ENCODE measurements at regions not wholly inside any gene's neighbourhood (a gene's known extent, or its start where the extent isn't known, plus 50 kb on each side); places are given as distances from the start of the nearest gene placed in this dataset.

DNA sequence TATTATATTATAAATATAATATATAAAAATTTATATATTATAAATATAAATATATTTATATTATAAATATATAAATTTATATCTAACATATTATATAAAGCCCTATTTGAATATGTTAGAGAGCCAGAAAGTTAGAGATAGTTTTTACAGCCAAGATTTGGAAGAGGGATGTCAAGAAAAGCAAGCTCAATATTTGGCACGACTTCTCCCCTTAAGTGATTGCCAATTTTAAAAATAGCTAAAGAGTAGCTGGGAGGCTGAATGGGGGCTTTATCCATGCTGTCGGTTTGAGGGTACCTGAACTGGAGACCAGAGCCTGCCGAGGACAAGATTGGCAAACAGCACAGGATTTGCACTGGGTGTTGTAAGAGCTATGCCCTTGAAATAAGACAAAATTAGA lies 180.9 kb upstream of the GYPC start:
- no peaks in the 10 kb centered on the region for H3K27me3 ChIP-seq (replicated peaks in 1 of 2; ENCODE audit: control insufficient read depth in 2 of 2, insufficient read depth in 2 of 2, low read length in 1 of 2)
- H3K36me3 ChIP-seq (ENCODE audit: control insufficient read depth in 2 of 2, insufficient read depth in 2 of 2, low read length in 1 of 2), result no peaks in the 10 kb centered on the region
- H3K9ac ChIP-seq (ENCODE audit: control insufficient read depth, insufficient read depth, low read length), result no peak overlapping the region
- 32% methylated on average over 3 of the region's 3 CpGs for WGBS (ENCODE audit: insufficient coverage, insufficient replicate concordance, low lambda C conversion rate, missing lambda C conversion rate)
- ChIA-PET POLR2A (no interaction called here), SMC1A (ENCODE audit: uncharacterized antibody, unreplicated experiment) (no interaction called here), RAD21 (ENCODE audit: unreplicated experiment) (no interaction called here), CTCF (interaction anchor here (1.8 kb wide), 1 partner anchor 9 kb away, joined by 4 read pairs; no protein-coding TSS in a partner anchor)
- in situ Hi-C loops (cut with MboI), result no loop called here
- no peak overlapping the region for H3K4me2 ChIP-seq (ENCODE audit: control insufficient read depth, insufficient read depth)
- DNase-seq (ENCODE audit: low read depth, low spot score) (no peak), ATAC-seq (no peak), FAIRE-seq (no peak)
- intact Hi-C loops (cut with micrococcal nuclease; ENCODE audit: unreplicated experiment), result no loop called here
- no peak overlapping the region for H3K4me3 ChIP-seq
- no peak overlapping the region for H2AFZ ChIP-seq (ENCODE audit: control insufficient read depth, low read depth, low read length)
- no TSS peak for BruUV-seq (replicated peaks)
- no peak overlapping the region for H3K27ac ChIP-seq (ENCODE audit: control insufficient read depth, insufficient read depth)
- H3K9me3 ChIP-seq (replicated peaks; ENCODE audit: control insufficient read depth, insufficient read depth, low read length), result no peaks in the 10 kb centered on the region; the same call in 2 of the 3 replicates
- no peaks in the 10 kb centered on the region for H3K4me1 ChIP-seq (ENCODE audit: control insufficient read depth, insufficient read depth, low read length)
- H4K20me1 ChIP-seq (ENCODE audit: control insufficient read depth, insufficient read depth), result no peaks in the 10 kb centered on the region
- no peaks in the 10 kb centered on the region for H3K79me2 ChIP-seq (ENCODE audit: control insufficient read depth, insufficient read depth, low read length)
- TF ChIP-seq RAD51 (IDR thresholded peaks at IDR 0.05) (no peak), ZNF207 (IDR thresholded peaks at IDR 0.05; ENCODE audit: borderline replicate concordance) (no peak), BCL11A (IDR thresholded peaks at IDR 0.05; ENCODE audit: low read depth, low read length) (no peak), TCF12 (IDR thresholded peaks at IDR 0.05; ENCODE audit: low read depth, low read length) (no peak), IKZF2 (IDR thresholded peaks at IDR 0.05) (no peak), SMAD5 (IDR thresholded peaks at IDR 0.05; ENCODE audit: low read depth) (no peak), CHD2 (IDR thresholded peaks at IDR 0.05; ENCODE audit: borderline replicate concordance, low read depth, low read length) (no peak), ASH2L (IDR thresholded peaks at IDR 0.05; ENCODE audit: borderline replicate concordance, low read depth) (no peak), YY1 (IDR thresholded peaks at IDR 0.05; ENCODE audit: low read depth, low read length) (no peak), KDM1A (IDR thresholded peaks at IDR 0.05; ENCODE audit: borderline replicate concordance) (no peak), POLR2AphosphoS5 (IDR thresholded peaks at IDR 0.05; ENCODE audit: low read length) (no peak), BHLHE40 (IDR thresholded peaks at IDR 0.05; ENCODE audit: borderline replicate concordance in 1 of 2, low read depth in 2 of 2, low read length in 1 of 2) (no peak), ZSCAN29 (IDR thresholded peaks at IDR 0.05) (no peak)
- TF ChIP-seq, protein P1, sequence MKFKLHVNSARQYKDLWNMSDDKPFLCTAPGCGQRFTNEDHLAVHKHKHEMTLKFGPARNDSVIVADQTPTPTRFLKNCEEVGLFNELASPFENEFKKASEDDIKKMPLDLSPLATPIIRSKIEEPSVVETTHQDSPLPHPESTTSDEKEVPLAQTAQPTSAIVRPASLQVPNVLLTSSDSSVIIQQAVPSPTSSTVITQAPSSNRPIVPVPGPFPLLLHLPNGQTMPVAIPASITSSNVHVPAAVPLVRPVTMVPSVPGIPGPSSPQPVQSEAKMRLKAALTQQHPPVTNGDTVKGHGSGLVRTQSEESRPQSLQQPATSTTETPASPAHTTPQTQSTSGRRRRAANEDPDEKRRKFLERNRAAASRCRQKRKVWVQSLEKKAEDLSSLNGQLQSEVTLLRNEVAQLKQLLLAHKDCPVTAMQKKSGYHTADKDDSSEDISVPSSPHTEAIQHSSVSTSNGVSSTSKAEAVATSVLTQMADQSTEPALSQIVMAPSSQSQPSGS (IDR thresholded peaks at IDR 0.05; ENCODE audit: low read length), result no peak
- TF ChIP-seq, protein P2, sequence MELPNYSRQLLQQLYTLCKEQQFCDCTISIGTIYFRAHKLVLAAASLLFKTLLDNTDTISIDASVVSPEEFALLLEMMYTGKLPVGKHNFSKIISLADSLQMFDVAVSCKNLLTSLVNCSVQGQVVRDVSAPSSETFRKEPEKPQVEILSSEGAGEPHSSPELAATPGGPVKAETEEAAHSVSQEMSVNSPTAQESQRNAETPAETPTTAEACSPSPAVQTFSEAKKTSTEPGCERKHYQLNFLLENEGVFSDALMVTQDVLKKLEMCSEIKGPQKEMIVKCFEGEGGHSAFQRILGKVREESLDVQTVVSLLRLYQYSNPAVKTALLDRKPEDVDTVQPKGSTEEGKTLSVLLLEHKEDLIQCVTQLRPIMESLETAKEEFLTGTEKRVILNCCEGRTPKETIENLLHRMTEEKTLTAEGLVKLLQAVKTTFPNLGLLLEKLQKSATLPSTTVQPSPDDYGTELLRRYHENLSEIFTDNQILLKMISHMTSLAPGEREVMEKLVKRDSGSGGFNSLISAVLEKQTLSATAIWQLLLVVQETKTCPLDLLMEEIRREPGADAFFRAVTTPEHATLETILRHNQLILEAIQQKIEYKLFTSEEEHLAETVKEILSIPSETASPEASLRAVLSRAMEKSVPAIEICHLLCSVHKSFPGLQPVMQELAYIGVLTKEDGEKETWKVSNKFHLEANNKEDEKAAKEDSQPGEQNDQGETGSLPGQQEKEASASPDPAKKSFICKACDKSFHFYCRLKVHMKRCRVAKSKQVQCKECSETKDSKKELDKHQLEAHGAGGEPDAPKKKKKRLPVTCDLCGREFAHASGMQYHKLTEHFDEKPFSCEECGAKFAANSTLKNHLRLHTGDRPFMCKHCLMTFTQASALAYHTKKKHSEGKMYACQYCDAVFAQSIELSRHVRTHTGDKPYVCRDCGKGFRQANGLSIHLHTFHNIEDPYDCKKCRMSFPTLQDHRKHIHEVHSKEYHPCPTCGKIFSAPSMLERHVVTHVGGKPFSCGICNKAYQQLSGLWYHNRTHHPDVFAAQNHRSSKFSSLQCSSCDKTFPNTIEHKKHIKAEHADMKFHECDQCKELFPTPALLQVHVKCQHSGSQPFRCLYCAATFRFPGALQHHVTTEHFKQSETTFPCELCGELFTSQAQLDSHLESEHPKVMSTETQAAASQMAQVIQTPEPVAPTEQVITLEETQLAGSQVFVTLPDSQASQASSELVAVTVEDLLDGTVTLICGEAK (IDR thresholded peaks at IDR 0.05; ENCODE audit: borderline replicate concordance), result no peak
- TF ChIP-seq, protein P3, sequence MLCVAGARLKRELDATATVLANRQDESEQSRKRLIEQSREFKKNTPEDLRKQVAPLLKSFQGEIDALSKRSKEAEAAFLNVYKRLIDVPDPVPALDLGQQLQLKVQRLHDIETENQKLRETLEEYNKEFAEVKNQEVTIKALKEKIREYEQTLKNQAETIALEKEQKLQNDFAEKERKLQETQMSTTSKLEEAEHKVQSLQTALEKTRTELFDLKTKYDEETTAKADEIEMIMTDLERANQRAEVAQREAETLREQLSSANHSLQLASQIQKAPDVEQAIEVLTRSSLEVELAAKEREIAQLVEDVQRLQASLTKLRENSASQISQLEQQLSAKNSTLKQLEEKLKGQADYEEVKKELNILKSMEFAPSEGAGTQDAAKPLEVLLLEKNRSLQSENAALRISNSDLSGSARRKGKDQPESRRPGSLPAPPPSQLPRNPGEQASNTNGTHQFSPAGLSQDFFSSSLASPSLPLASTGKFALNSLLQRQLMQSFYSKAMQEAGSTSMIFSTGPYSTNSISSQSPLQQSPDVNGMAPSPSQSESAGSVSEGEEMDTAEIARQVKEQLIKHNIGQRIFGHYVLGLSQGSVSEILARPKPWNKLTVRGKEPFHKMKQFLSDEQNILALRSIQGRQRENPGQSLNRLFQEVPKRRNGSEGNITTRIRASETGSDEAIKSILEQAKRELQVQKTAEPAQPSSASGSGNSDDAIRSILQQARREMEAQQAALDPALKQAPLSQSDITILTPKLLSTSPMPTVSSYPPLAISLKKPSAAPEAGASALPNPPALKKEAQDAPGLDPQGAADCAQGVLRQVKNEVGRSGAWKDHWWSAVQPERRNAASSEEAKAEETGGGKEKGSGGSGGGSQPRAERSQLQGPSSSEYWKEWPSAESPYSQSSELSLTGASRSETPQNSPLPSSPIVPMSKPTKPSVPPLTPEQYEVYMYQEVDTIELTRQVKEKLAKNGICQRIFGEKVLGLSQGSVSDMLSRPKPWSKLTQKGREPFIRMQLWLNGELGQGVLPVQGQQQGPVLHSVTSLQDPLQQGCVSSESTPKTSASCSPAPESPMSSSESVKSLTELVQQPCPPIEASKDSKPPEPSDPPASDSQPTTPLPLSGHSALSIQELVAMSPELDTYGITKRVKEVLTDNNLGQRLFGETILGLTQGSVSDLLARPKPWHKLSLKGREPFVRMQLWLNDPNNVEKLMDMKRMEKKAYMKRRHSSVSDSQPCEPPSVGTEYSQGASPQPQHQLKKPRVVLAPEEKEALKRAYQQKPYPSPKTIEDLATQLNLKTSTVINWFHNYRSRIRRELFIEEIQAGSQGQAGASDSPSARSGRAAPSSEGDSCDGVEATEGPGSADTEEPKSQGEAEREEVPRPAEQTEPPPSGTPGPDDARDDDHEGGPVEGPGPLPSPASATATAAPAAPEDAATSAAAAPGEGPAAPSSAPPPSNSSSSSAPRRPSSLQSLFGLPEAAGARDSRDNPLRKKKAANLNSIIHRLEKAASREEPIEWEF (IDR thresholded peaks at IDR 0.05; ENCODE audit: insufficient replicate concordance, low read depth, low read length), result no peak

Data from GM12878 (cell line).